Stimulated activated CD8-positive, alpha-beta memory T cell treated with anti-CD3 and anti-CD28 coated beads, Interleukin-15, amount 100 ng/mL, for 48 hours (primary cell): ENCODE measurements at regions not wholly inside any gene's neighbourhood (a gene's known extent, or its start where the extent isn't known, plus 50 kb on each side); places are given as distances from the start of the nearest gene placed in this dataset.
"Not testable (repeated sequence)": the region's sequence is repeated elsewhere in the genome, so short reads cannot be mapped to it uniquely, and the experiment has no call there.

Source experiments
- DNase-seq, 2 donors: peaks; one replicate each; pipeline ENCODE4 v3.0.0-alpha.2; 2020; ENCODE audit warnings: low read depth in 2 of 2

DNA sequence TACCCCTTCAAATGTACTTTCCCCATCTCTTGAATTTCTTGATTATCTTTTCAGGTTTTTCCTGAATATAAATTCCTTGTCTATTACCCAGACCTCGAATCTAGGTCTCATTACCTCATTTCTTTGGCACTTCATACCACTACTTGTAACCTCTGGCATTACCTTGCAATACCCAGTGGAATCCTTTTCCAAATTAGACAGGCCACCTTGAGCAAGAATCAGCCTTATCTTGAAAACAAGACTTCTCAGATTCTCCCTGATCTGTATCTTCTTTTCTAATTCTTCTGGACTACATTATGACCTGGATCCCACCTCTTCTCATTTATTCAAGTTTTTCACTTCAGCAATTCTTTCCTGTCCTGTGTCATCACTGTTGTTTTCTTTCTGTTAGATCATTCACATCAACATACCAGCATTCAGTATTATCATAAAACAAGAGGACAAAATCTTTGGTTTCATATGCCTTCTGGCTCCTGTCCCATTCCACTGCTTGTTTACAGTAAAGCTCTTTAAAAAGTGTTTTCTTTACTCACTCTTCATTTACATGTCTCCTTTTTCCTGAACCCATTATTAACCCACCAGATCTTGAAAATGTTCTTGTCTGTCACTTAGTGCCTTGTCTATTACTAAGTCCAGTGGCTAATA, 275.6 kb upstream of the HS3ST1 start:
- DNase-seq = no peak

DNA sequence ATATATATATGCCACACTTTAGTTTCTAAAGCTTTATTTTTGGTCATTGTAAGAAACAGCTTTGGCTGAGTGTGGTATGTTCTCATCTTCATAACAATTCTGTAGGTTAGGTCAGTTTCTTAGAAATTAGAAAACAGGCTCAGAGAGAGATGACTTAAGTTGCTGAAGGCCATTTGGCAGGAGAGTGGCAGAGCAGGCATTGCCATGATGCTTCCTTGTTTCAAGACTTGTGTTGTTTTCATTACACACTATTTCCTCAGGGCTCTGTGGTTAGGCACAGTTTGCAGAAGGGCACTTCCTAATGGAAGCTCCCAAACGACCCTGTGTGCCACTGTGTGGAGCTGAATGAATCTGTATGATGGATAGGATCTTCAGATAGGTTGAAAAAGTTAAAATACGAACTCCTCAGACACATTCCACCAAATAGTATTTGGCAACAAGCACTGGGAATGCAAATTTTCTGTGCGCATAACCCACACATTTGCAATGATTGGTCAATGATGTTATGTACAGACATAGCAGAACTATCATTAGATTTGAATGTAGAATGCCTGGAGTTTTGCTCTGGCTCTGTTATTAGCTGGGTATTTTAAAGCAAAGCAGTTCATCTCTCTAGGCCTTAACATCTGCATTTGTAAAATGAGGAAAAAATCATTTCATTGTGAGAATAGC, 274.3 kb upstream of the HS3ST1 start:
- DNase-seq = no peak

- no peak for DNase-seq
Observed at GRCh38 chr4:11701966-11702725, 273.5 kb upstream of the HS3ST1 start.

DNA sequence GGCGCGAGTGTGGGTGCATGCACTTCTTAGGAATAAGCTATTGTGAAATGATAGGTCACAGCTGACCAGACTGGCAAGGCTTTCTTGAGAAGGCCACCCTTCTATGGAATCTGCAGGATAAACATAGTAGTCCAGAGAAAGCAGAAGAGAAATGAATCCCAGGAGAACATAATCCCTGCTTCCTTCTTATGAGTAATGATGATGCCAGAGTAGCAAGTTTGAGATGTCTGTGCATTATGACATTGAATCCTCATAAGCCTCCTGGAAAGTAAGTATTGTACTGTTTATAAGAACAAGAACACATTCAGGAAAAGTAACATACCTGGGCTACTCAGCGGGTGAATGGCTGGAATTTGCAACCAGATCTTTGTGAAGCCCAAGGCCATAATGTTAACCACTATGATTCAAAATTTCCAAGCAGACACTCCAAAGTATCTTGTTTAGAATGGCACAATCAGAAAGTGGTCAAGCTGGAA, 272.1 kb upstream of the HS3ST1 start:
- DNase-seq = no peak

DNA sequence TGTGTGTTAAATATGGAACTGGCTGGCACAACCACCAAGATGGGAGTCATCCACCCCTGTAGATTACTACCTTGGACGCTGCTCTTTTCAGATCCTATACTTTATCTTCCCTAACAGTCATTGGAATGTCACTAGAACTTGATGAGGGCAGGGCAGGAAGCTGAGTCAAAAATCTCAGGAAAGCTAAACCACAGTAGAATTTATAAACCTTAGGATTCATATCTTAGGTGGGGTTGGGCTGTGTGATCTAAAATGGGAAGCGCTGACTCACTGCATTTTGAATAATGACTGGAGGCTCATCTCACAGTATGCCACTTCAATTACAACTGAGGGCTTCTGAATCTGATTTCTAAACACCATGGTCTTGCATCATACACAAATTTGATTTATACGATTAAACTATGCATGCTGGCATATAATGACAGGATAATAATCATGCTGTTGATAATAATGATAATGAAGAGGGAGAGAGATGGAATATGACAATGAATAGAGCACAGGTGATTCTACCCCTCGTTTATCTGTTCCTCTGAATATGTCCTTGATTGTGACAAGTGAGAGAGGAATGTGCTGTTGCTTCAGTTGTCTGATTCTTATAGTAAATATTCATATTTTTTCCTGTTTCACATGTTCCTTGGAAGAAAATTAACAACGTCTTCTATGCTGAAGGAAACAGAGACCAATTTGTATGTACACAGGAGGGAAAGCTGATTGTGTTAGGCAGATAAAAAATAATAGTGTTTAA, 270.3 kb upstream of the HS3ST1 start:
- no peak for DNase-seq

DNA sequence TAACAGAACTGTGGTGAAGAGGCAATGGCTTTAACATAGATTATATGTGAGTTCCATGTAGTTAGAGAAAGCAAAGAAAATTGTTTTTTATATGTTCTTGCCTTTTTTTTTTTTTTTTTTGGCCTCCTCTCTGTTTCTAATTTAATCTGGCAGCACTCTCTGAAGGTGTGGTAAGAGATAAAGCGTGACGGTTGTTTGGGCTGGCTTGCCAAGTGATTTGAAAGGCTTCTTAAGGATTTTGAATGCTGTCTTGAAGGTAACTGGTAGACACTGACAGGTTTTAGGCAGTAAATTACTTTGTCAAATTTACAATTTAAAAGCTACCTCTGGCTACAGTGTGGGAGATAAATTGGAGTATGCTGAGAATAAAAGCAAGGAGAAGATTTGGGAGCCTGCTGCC, 269.3 kb upstream of the HS3ST1 start:
- no peak for DNase-seq

GRCh38 chr4:11693693-11694092, 265.0 kb upstream of the HS3ST1 start:
- no peak for DNase-seq

DNA sequence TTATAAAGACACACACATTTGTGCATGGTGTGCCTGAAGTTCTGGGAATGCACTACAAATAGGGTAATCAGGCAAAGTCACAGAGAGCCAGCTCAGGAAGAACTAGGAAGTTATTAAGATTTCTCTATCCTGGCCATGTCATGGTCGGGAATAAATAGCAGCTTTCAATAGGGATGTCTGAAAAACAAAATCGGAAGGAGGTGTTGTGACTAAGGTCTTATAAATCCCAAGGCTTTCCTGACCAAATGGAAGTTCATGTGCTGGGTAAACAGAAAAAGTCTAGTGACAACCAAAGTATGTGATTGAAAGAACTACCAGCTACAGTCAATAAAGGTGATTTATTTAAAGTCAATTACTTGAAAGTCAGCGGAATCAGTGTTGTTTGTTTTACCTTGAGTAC, 262.5 kb upstream of the HS3ST1 start:
- DNase-seq = no peak

DNA sequence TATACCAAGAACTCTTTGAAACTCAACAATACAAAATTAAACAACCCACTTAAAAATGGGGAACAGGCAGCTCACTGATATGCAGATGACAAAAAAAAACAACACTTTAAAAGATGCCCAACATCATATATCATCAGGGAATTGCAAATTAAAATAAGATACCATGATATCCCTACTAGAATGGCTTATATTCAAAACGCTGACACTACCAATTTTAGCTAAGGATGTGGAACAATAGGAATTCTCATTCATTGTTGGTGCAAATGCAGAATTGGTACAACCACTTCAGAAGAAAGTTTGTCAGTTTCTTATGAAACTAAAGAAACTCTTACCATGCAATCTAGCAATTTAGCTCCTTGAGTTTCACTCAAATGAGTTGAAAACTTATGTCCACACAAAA, 259.0 kb upstream of the HS3ST1 start:
- DNase-seq = no peak

DNA sequence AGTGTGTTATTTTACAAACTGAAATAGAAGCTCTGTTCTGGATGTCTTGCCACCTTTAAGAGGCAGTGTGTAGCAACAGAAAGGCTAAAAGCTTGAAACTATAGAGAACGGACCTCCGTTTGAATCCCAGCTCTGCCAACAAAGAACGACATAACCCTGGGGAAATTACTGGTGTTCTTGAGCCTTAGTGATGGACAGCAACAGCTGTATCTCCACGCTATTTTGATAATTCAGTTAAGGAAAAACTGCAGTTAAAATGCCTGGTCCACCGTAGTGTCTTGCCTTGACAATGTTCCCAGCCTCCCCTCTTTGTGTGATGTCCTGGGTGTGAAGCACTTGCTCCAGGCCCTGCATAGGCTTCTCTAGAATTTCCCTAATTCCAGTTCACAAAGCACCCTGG, 256.8 kb upstream of the HS3ST1 start:
- no peak for DNase-seq

- DNase-seq = no peak
Observed at GRCh38 chr4:11675051-11675800, 246.5 kb upstream of the HS3ST1 start.

GRCh38 chr4:11670304-11670703, 241.6 kb upstream of the HS3ST1 start:
- DNase-seq = no peak

GRCh38 chr4:11669156-11669555, 240.5 kb upstream of the HS3ST1 start:
- DNase-seq = no peak

DNA sequence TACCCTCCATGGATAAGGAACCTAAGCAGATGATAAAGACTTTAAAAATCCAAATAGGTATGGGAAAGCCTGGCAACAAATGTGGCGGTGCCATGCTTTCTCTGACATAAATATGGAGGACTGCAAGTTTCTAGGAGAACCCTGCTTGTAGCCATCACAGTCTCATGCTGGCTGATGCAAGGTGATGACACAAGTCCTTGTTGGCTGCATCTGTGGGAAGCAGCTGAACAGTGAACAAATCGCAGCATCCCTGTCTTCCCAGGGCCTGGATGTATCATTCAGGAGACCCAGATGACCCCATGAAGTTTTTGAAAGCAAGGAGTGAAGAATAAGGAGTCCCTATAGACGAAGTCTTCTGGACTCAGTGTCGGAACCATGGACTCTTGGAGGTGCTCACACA, 234.4 kb upstream of the HS3ST1 start:
- no peak for DNase-seq

DNA sequence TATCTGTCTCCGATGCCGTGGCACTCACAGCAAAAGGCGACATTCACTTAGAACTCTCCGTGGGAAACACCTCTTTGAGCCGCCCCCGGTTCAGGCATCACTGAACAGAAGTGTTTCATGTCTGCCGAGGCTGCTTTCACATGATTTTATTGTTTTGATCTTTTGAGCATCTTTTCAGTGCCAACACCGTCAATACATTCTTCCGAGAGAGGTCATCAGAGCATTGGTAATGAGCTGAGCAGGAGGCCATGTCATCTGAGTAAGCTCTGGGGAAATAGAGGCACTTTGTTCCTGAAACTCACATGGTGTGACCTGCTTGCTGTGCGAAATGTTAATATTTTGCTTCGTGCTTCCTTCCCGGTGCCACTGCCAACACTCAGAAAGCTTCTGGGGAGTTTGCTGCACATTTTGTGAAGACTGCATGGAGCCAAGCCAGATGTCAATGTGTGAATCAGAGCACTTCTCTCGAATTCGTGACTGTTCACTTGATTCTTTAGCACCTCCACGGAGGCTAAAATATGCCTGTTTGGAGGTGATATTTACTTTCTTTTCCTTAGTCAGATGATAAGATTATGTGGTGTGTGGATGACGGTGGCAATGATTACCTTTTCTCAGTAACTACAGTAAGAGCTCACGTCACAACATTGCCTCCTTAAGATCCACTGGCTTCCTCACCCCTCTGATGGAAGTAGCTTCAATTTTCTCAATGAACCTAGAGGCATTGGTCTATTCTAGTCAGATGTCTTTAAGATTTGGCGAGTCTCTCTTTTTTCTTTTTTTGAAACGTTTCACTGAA, 222.3 kb upstream of the HS3ST1 start:
- DNase-seq = no peak

DNA sequence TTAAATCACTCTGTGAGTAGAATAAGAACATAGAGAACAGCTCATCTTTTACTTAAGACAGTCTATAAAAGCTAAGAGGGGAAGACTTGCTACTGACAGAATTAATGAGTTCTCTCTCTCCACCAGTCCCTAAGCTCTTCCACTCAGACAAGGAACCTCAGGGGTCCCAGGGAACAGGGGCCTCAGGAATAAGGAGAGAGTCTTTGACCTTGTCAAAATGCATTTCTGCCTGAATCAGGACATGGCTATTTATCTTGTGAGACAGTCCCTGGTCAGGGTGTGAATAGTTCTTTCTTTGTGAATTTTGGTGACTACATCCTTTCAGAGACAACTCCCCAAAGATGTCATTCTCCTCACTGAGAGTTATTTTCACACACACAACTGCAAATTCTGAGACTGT, 218.7 kb upstream of the HS3ST1 start:
- no peak for DNase-seq

GRCh38 chr4:11643081-11643480, 214.4 kb upstream of the HS3ST1 start:
- not testable (repeated sequence) for DNase-seq

DNA sequence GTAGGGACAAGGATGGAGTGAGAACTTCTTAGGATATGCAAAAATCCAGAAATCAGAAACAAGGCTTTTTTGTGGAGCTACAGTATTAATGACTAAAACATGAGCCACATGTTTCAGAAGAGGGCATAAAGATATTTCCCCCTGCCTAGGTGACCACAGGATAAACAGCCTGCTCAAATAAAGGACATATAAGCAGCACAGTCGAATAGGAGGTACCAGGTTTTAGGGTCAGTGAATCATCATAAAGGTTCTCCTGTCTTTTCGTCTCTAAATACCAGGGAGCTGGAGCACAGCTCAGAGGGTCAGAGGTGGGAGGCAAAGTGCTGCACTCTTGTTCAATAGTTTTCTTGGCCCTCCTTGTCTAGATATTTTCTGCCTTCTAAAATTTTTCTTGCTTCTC, 211.9 kb upstream of the HS3ST1 start:
- no peak for DNase-seq

GRCh38 chr4:11636551-11636950, 207.9 kb upstream of the HS3ST1 start:
- DNase-seq = no peak

GRCh38 chr4:11636031-11636430, 207.3 kb upstream of the HS3ST1 start:
- no peak for DNase-seq

DNA sequence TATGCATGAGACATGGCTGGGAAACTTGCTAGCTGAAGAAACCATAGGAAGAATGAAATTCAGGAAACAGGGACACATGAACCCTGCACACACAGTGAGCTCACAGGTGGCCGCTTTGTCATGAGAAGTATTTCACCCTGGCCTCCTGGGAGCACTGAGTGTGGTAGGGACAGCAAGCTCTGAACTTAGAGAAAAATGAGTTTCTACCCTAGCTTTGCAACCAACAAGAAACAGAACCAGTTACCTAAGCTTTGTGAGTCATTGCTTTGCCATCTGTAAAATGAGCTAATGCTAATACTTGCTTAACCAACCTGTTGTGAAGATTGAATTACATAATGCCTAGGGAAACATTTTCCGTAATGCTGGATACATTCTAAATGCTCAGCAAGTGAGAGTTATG, 206.6 kb upstream of the HS3ST1 start:
- DNase-seq = no peak
